ENCODE measurements at regions not wholly inside any gene's neighbourhood (a gene's known extent, or its start where the extent isn't known, plus 50 kb on each side); places are given as distances from the start of the nearest gene placed in this dataset.

GRCh38 chr11:103683576-103683975 lies 352.9 kb upstream of the DDI1 start:
- no peaks in the 10 kb centered on the region for H3K27me3 ChIP-seq (ENCODE audit: control insufficient read depth in 2 of 2, insufficient read depth in 2 of 2, low read length in 2 of 2)
- no peaks in the 10 kb centered on the region for H3K4me1 ChIP-seq (ENCODE audit: control insufficient read depth in 1 of 2, insufficient read depth in 2 of 2, low read length in 2 of 2)
- TF ChIP-seq CTCF (IDR thresholded peaks at IDR 0.05): no peak
- H3K27ac ChIP-seq (ENCODE audit: low read depth in 1 of 2, low read length in 2 of 2): no peak overlapping the region
- Mint-ChIP-seq H3K9me3 (no peaks in the 10 kb centered on the region), H3K4me3 (no peak overlapping the region), H3K27ac (no peak overlapping the region), H3K4me1 (peaks cover 5% of the 10 kb centered on the region), H3K27me3 (ENCODE audit: low read depth in 3 of 3) (peaks cover 0 to 3% (median 1%) of the 10 kb centered on the region in 3 donors), H3K36me3 (no peaks in the 10 kb centered on the region)
- no peaks in the 10 kb centered on the region for H3K9me3 ChIP-seq (replicated peaks in 1 of 2; ENCODE audit: control insufficient read depth in 1 of 2, insufficient read depth in 1 of 2, low read length in 2 of 2)
- H4K20me1 ChIP-seq (ENCODE audit: insufficient read depth, low read length): no peaks in the 10 kb centered on the region
- no peaks in the 10 kb centered on the region for H3K79me2 ChIP-seq (ENCODE audit: insufficient read depth, low read length)
- intact Hi-C loops (cut with micrococcal nuclease): no loop called here
- no peak for DNase-seq
- H3K9ac ChIP-seq (ENCODE audit: insufficient read depth, low read length, poor library complexity, severe bottlenecking): no peak overlapping the region
- WGBS (ENCODE audit: insufficient coverage): 83% methylated on average over 1 of the region's 2 CpGs
- H3K4me2 ChIP-seq (replicated peaks; ENCODE audit: extremely low read depth, low read length, poor library complexity, severe bottlenecking): no peak overlapping the region
- no peaks in the 10 kb centered on the region for H3K36me3 ChIP-seq (replicated peaks in 1 of 2; ENCODE audit: control insufficient read depth in 1 of 2, insufficient read depth in 2 of 2, low read length in 2 of 2)
- no peak overlapping the region for H3K4me3 ChIP-seq (replicated peaks in 1 of 3; ENCODE audit: low read depth in 2 of 3, low read length in 3 of 3)
- no peak overlapping the region for H2AFZ ChIP-seq (ENCODE audit: insufficient read depth, low read depth, low read length, poor library complexity, severe bottlenecking)

DNA sequence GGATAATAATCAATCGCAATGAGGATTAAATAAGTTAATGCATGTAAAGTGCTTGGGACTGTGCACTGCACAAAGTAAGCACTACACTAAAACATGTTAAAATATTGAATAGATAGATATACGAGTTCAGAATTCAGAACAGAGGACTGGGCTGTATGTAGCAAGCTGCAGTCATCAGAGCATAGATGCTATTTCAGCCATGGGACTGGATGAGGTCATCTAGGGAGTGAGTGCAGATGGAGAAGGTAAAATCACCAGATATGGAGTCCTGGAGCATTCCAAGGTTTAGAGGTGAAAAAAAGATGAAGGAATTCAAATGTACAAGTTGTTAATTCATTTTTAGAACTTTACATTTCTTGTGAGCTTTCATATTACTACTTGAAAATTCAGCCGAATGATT lies 347.5 kb upstream of the DDI1 start:
- H3K27ac ChIP-seq (ENCODE audit: low read depth in 1 of 2, low read length in 2 of 2): no peak overlapping the region
- Mint-ChIP-seq H3K27ac (no peak overlapping the region), H3K4me1 (no peaks in the 10 kb centered on the region), H3K4me3 (no peak overlapping the region), H3K9me3 (no peaks in the 10 kb centered on the region), H3K27me3 (ENCODE audit: low read depth in 3 of 3) (peaks cover 0 to 3% (median 0%) of the 10 kb centered on the region in 3 donors), H3K36me3 (no peaks in the 10 kb centered on the region)
- no peak overlapping the region for H2AFZ ChIP-seq (ENCODE audit: insufficient read depth, low read depth, low read length, poor library complexity, severe bottlenecking)
- WGBS (ENCODE audit: insufficient coverage): no CpG with 5 or more reads among the region's 3 CpGs
- no peaks in the 10 kb centered on the region for H3K4me1 ChIP-seq (ENCODE audit: control insufficient read depth in 1 of 2, insufficient read depth in 2 of 2, low read length in 2 of 2)
- H3K4me2 ChIP-seq (replicated peaks; ENCODE audit: extremely low read depth, low read length, poor library complexity, severe bottlenecking): no peak overlapping the region
- H3K9ac ChIP-seq (ENCODE audit: insufficient read depth, low read length, poor library complexity, severe bottlenecking): no peak overlapping the region
- DNase-seq: no peak
- H3K36me3 ChIP-seq (replicated peaks in 1 of 2; ENCODE audit: control insufficient read depth in 1 of 2, insufficient read depth in 2 of 2, low read length in 2 of 2): no peaks in the 10 kb centered on the region
- intact Hi-C loops (cut with micrococcal nuclease): no loop called here
- no peak overlapping the region for H3K4me3 ChIP-seq (replicated peaks in 1 of 3; ENCODE audit: low read depth in 2 of 3, low read length in 3 of 3)
- no peak for TF ChIP-seq CTCF (IDR thresholded peaks at IDR 0.05)
- H3K79me2 ChIP-seq (ENCODE audit: insufficient read depth, low read length): no peaks in the 10 kb centered on the region
- H3K9me3 ChIP-seq (replicated peaks in 1 of 2; ENCODE audit: control insufficient read depth in 1 of 2, insufficient read depth in 1 of 2, low read length in 2 of 2): no peaks in the 10 kb centered on the region
- H4K20me1 ChIP-seq (ENCODE audit: insufficient read depth, low read length): no peaks in the 10 kb centered on the region
- no peaks in the 10 kb centered on the region for H3K27me3 ChIP-seq (ENCODE audit: control insufficient read depth in 2 of 2, insufficient read depth in 2 of 2, low read length in 2 of 2)
